ENCODE measurements at regions not wholly inside any gene's neighbourhood (a gene's known extent, or its start where the extent isn't known, plus 50 kb on each side); places are given as distances from the start of the nearest gene placed in this dataset.

GRCh38 chr17:5885336-5885735, 184.8 kb upstream of the WSCD1 start:
- no peak overlapping the region for H3K4me3 ChIP-seq
- no peaks in the 10 kb centered on the region for H3K9me3 ChIP-seq
- no peaks in the 10 kb centered on the region for H3K36me3 ChIP-seq
- no peak overlapping the region for H3K27ac ChIP-seq
- no peaks in the 10 kb centered on the region for H3K4me1 ChIP-seq
- TF ChIP-seq CTCF (IDR thresholded peaks at IDR 0.05) (no peak), EP300 (IDR thresholded peaks at IDR 0.05) (no peak), POLR2A (IDR thresholded peaks at IDR 0.05) (no peak), POLR2AphosphoS5 (IDR thresholded peaks at IDR 0.05) (no peak)
- WGBS, 2 donors (ENCODE audit: low coverage in 1 of 2), result 80% methylated on average over 3 of the region's 4 CpGs; no CpG with 5 or more reads in 1 of the 2 donors
- H3K27me3 ChIP-seq, result peaks cover 36% of the 10 kb centered on the region
- no peak for ATAC-seq

GRCh38 chr17:5888811-5889210, 181.4 kb upstream of the WSCD1 start:
- no peaks in the 10 kb centered on the region for H3K4me1 ChIP-seq
- H3K27ac ChIP-seq, result no peak overlapping the region
- H3K9me3 ChIP-seq, result peaks cover 0 to 6% (median 0%) of the 10 kb centered on the region in 3 donors
- 50 to 73% methylated on average over 1 to 2 of the region's 2 CpGs for WGBS, 2 donors (ENCODE audit: low coverage in 1 of 2)
- no peaks in the 10 kb centered on the region for H3K36me3 ChIP-seq
- H3K27me3 ChIP-seq, result peaks cover 44% of the 10 kb centered on the region
- no peak for ATAC-seq
- H3K4me3 ChIP-seq, result no peak overlapping the region
- TF ChIP-seq POLR2AphosphoS5 (IDR thresholded peaks at IDR 0.05) (no peak), EP300 (IDR thresholded peaks at IDR 0.05) (no peak)

- WGBS, 2 donors (ENCODE audit: low coverage in 1 of 2), result 39 to 43% methylated on average over 3 of the region's 3 CpGs
- Histone ChIP-seq H3K9me3 (peaks cover 0 to 6% (median 0%) of the 10 kb centered on the region in 3 donors), H3K27ac (no peak overlapping the region), H3K27me3 (peaks cover 45% of the 10 kb centered on the region), H3K36me3 (no peaks in the 10 kb centered on the region), H3K4me3 (no peak overlapping the region), H3K4me1 (no peaks in the 10 kb centered on the region)
- ATAC-seq, result no peak
- TF ChIP-seq POLR2AphosphoS5 (IDR thresholded peaks at IDR 0.05) (no peak), POLR2A (IDR thresholded peaks at IDR 0.05) (no peak), EP300 (IDR thresholded peaks at IDR 0.05) (no peak), CTCF (IDR thresholded peaks at IDR 0.05) (no peak)
These were observed 177.1 kb upstream of the WSCD1 start for GRCh38 chr17:5892921-5893675.

- ATAC-seq, result no peak
- no peaks in the 10 kb centered on the region for H3K4me1 ChIP-seq
- peaks cover 40% of the 10 kb centered on the region for H3K27me3 ChIP-seq
- H3K4me3 ChIP-seq, result no peak overlapping the region
- TF ChIP-seq EP300 (IDR thresholded peaks at IDR 0.05) (no peak), POLR2A (IDR thresholded peaks at IDR 0.05) (no peak), CTCF (IDR thresholded peaks at IDR 0.05) (no peak), POLR2AphosphoS5 (IDR thresholded peaks at IDR 0.05) (no peak)
- no peak overlapping the region for H3K27ac ChIP-seq
- peaks cover 0 to 6% (median 0%) of the 10 kb centered on the region in 3 donors for H3K9me3 ChIP-seq
- 16 to 29% methylated on average over 2 to 4 of the region's 5 CpGs for WGBS, 2 donors (ENCODE audit: low coverage in 1 of 2)
- H3K36me3 ChIP-seq, result no peaks in the 10 kb centered on the region
These were observed 176.4 kb upstream of the WSCD1 start for GRCh38 chr17:5893741-5894140.

- ATAC-seq, result no peak
- Histone ChIP-seq H3K36me3 (no peaks in the 10 kb centered on the region), H3K27ac (no peak overlapping the region), H3K4me3 (no peak overlapping the region), H3K27me3 (peaks cover 47% of the 10 kb centered on the region), H3K9me3 (peaks cover 0 to 6% (median 0%) of the 10 kb centered on the region in 3 donors), H3K4me1 (no peaks in the 10 kb centered on the region)
- 70 to 88% methylated on average over 3 to 6 of the region's 6 CpGs for WGBS, 2 donors (ENCODE audit: low coverage in 1 of 2)
- TF ChIP-seq EP300 (IDR thresholded peaks at IDR 0.05) (no peak), POLR2A (IDR thresholded peaks at IDR 0.05) (no peak), CTCF (IDR thresholded peaks at IDR 0.05) (no peak), POLR2AphosphoS5 (IDR thresholded peaks at IDR 0.05) (no peak)
These were observed 174.9 kb upstream of the WSCD1 start for GRCh38 chr17:5895276-5895675.

All from gastroesophageal sphincter (tissue), 4 donors.